Chondrocyte (in vitro differentiated cells): ENCODE measurements at regions not wholly inside any gene's neighbourhood (a gene's known extent, or its start where the extent isn't known, plus 50 kb on each side); places are given as distances from the start of the nearest gene placed in this dataset.

Source experiments
- DNase-seq: peaks from one replicate; pipeline ENCODE4 v3.0.0; 2021; ENCODE audit warnings: mixed read lengths, low spot score
- H3K27ac Mint-ChIP-seq: one replicate; pipeline ENCODE4 v1.8.0; 2021; ENCODE audit warnings: mild to moderate bottlenecking, moderate library complexity, mixed read lengths; ENCODE audit not compliant: unreplicated experiment
- H3K27me3 Mint-ChIP-seq: 2 replicates; pipeline ENCODE4 v1.8.0; 2021; ENCODE audit warnings: low read depth, mixed read lengths
- H3K36me3 Mint-ChIP-seq: 2 replicates; pipeline ENCODE4 v1.8.0; 2021; ENCODE audit warnings: low read depth, mixed read lengths
- H3K4me1 Mint-ChIP-seq: 2 replicates; pipeline ENCODE4 v1.8.0; 2021; ENCODE audit warnings: low read depth, mild to moderate bottlenecking, mixed read lengths
- H3K4me3 Mint-ChIP-seq: one replicate; pipeline ENCODE4 v1.8.0; 2021; ENCODE audit warnings: mild to moderate bottlenecking, moderate library complexity, mixed read lengths; ENCODE audit not compliant: unreplicated experiment
- H3K9me3 Mint-ChIP-seq: 2 replicates; pipeline ENCODE4 v1.8.0; 2021; ENCODE audit warnings: low read depth, mixed read lengths
- CTCF ChIP-seq: fragments of 200-600 bp; sonication (generic); IDR thresholded peaks from 2 replicates; pipeline ENCODE4 v1.5.0; 2021; ENCODE audit warnings: antibody characterized with exemption, mild to moderate bottlenecking, moderate library complexity

- H3K36me3 Mint-ChIP-seq = no peaks in the 10 kb centered on the region
- no peaks in the 10 kb centered on the region for H3K27me3 Mint-ChIP-seq
- DNase-seq = no peak
- no peak overlapping the region for H3K27ac Mint-ChIP-seq
- H3K9me3 Mint-ChIP-seq = peaks cover 4% of the 10 kb centered on the region
- no peak overlapping the region for H3K4me3 Mint-ChIP-seq
- TF ChIP-seq CTCF = no peak
- no peaks in the 10 kb centered on the region for H3K4me1 Mint-ChIP-seq
These were observed 201.8 kb upstream of the FAM9B start for GRCh38 chrX:9235722-9236121.

DNA sequence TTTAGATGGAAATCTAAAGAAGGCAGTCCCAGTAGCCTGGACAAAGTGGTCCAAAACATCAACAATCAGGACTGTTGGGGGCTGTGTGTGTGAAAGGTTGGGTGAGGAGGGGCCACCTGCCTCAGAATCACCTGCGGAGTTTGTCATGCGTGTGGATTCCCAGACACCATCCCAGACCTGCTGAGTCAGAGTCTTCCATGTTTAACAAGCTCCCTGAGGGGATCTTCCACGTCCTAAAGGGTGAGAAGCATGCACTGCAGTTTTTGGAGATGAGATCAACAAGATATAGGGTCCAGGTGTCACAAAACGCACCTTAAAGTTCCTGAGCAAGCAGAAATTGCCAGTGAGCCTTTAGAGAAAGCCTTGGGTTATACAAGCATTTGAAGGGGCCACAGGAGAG, 207.0 kb upstream of the FAM9B start:
- no peak overlapping the region for H3K27ac Mint-ChIP-seq
- H3K4me1 Mint-ChIP-seq = no peaks in the 10 kb centered on the region
- no peaks in the 10 kb centered on the region for H3K27me3 Mint-ChIP-seq
- H3K36me3 Mint-ChIP-seq = no peaks in the 10 kb centered on the region
- DNase-seq = no peak
- peaks cover 8% of the 10 kb centered on the region for H3K9me3 Mint-ChIP-seq
- TF ChIP-seq CTCF = no peak
- H3K4me3 Mint-ChIP-seq = no peak overlapping the region

DNA sequence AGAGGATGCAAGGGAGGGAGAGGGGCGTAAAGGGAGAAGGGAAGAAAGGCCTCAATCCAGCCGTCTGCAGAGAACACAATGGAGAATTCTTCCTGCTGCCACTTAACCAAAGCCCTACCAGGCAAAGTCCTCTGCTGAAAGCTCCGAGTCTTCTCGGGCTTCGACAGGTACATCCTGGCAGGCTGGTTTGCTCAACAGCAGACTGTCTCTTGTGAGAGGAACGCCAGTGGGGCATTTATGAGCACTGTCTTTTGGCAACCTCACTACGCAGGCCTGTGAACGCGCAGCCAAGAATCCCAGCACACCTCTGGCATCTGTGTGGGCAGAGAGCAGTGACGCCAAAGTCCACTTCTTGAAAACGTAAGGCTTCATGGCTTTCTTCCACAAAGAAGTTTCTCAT, 207.5 kb upstream of the FAM9B start:
- H3K9me3 Mint-ChIP-seq = peaks cover 8% of the 10 kb centered on the region
- no peak for DNase-seq
- H3K27me3 Mint-ChIP-seq = no peaks in the 10 kb centered on the region
- no peak for TF ChIP-seq CTCF
- no peak overlapping the region for H3K27ac Mint-ChIP-seq
- no peaks in the 10 kb centered on the region for H3K4me1 Mint-ChIP-seq
- no peak overlapping the region for H3K4me3 Mint-ChIP-seq
- H3K36me3 Mint-ChIP-seq = no peaks in the 10 kb centered on the region

- Mint-ChIP-seq H3K9me3 (peaks cover 26% of the 10 kb centered on the region), H3K36me3 (no peaks in the 10 kb centered on the region), H3K27me3 (no peaks in the 10 kb centered on the region), H3K27ac (no peak overlapping the region), H3K4me1 (no peaks in the 10 kb centered on the region), H3K4me3 (no peak overlapping the region)
- DNase-seq = no peak
- TF ChIP-seq CTCF = no peak
These were observed 215.3 kb upstream of the FAM9B start for GRCh38 chrX:9249051-9249846.

GRCh38 chrX:9252182-9252581, 212.7 kb upstream of the TBL1X start:
- DNase-seq = no peak
- TF ChIP-seq CTCF = no peak
- no peak overlapping the region for H3K4me3 Mint-ChIP-seq
- no peaks in the 10 kb centered on the region for H3K4me1 Mint-ChIP-seq
- H3K27me3 Mint-ChIP-seq = no peaks in the 10 kb centered on the region
- peaks cover 1% of the 10 kb centered on the region for H3K36me3 Mint-ChIP-seq
- H3K27ac Mint-ChIP-seq = no peak overlapping the region
- peaks cover 30% of the 10 kb centered on the region for H3K9me3 Mint-ChIP-seq
